DND-41 (cell line): ENCODE measurements at regions not wholly inside any gene's neighbourhood (a gene's known extent, or its start where the extent isn't known, plus 50 kb on each side); places are given as distances from the start of the nearest gene placed in this dataset.

ENCODE experiments used
- ATAC-seq: fragments of 200-7000 bp; cut with Tn5 transposase; 3 replicates; pipeline ENCODE4 v1.9.1; 2021; ENCODE audit warnings: low read depth; ENCODE audit not compliant: insufficient read depth
- DNase-seq: peaks from one replicate; pipeline ENCODE4 v3.0.0-alpha.2; 2020
- H2AFZ ChIP-seq: 2 replicates; pipeline ENCODE4 v1.6.0; 2012; ENCODE audit warnings: low read depth, low read length
- H3K27ac ChIP-seq: 2 replicates; pipeline ENCODE4 v1.5.1; 2012; ENCODE audit warnings: low read length, inconsistent platforms
- H3K27me3 ChIP-seq: fragments of 200-600 bp; sonication (generic); 2 replicates; pipeline ENCODE4 v1.6.0; 2012; ENCODE audit warnings: low read length, mild to moderate bottlenecking, inconsistent platforms; ENCODE audit not compliant: insufficient read depth, poor library complexity
- H3K36me3 ChIP-seq: 2 replicates; pipeline ENCODE4 v1.5.1; 2012; ENCODE audit warnings: low read length, inconsistent platforms; ENCODE audit not compliant: insufficient read depth
- H3K4me1 ChIP-seq: 2 replicates; pipeline ENCODE4 v1.5.1; 2012; ENCODE audit warnings: mild to moderate bottlenecking, low read length; ENCODE audit not compliant: insufficient read depth
- H3K4me2 ChIP-seq: 2 replicates; pipeline ENCODE4 v1.6.0; 2012; ENCODE audit warnings: mild to moderate bottlenecking, moderate library complexity, low read length, inconsistent platforms; ENCODE audit not compliant: insufficient read depth
- H3K4me3 ChIP-seq, 2 experiments: fragments of 200-600 bp in 1 of 2; shearing (Covaris generic) in 1 of 2; 2 replicates each; pipeline ENCODE4 v1.5.1; 2012 to 2016; ENCODE audit warnings: inconsistent platforms in 2 of 2, low read length in 2 of 2, mild to moderate bottlenecking in 2 of 2, low read depth in 1 of 2, moderate library complexity in 1 of 2
- H3K79me2 ChIP-seq: 2 replicates; pipeline ENCODE4 v1.6.0; 2012; ENCODE audit warnings: low read length, inconsistent platforms; ENCODE audit not compliant: insufficient read depth
- H3K9ac ChIP-seq: 2 replicates; pipeline ENCODE4 v1.6.0; 2012; ENCODE audit warnings: low read depth, mild to moderate bottlenecking, inconsistent platforms, low read length, moderate library complexity
- H3K9me3 ChIP-seq: 2 replicates; pipeline ENCODE4 v1.5.1; 2012; ENCODE audit warnings: low read length, moderate library complexity, mild to moderate bottlenecking, inconsistent platforms; ENCODE audit not compliant: insufficient read depth, severe bottlenecking
- H4K20me1 ChIP-seq: 2 replicates; pipeline ENCODE4 v1.6.0; 2012; ENCODE audit warnings: low read length; ENCODE audit not compliant: insufficient read depth
- CTCF ChIP-seq: IDR thresholded peaks from 2 replicates; pipeline ENCODE4 v1.5.1; 2012; ENCODE audit warnings: borderline replicate concordance, low read length, moderate library complexity, mild to moderate bottlenecking; ENCODE audit not compliant: poor library complexity, severe bottlenecking; ENCODE audit errors: extremely low read depth
- EZH2 ChIP-seq: IDR thresholded peaks from 3 replicates; pipeline ENCODE4 v1.6.1; 2012; ENCODE audit warnings: borderline replicate concordance, low read depth, mild to moderate bottlenecking, moderate library complexity, low read length, inconsistent platforms; ENCODE audit not compliant: severe bottlenecking

DNA sequence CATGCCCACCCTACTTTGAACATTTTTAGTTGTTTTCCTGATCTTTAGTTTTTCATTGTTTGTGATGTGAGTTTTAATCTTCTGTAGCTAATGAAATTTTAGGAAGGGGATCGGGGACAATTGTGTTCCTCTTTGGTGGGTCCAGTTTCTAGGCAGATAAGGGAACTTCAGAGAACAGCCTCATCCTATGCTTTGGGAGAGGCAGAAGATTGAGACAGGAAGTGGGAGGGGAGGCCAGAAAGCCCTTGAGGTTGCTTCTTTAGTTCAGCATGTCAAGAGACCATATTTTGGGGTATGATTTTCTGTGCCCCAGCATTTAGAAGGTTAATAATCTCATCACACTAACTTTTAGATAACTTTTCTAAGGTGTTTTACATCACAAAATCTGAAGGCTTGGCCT, 191.0 kb downstream of the TANC2 start:
- Histone ChIP-seq H3K36me3 (no peaks in the 10 kb centered on the region), H3K9ac (no peak overlapping the region), H3K79me2 (no peaks in the 10 kb centered on the region), H3K27me3 (no peaks in the 10 kb centered on the region), H3K9me3 (no peaks in the 10 kb centered on the region), H3K4me2 (no peak overlapping the region), H2AFZ (no peak overlapping the region), H3K4me3 (no peak overlapping the region), H3K4me1 (peaks cover 7% of the 10 kb centered on the region; the same call in 1 of the 2 replicates), H3K27ac (no peak overlapping the region), H4K20me1 (no peaks in the 10 kb centered on the region)
- ATAC-seq: peak; percentile 50; the same call in 1 of the 3 replicates
- TF ChIP-seq CTCF (no peak), EZH2 (no peak)
- peak; percentile 10 for DNase-seq

DNA sequence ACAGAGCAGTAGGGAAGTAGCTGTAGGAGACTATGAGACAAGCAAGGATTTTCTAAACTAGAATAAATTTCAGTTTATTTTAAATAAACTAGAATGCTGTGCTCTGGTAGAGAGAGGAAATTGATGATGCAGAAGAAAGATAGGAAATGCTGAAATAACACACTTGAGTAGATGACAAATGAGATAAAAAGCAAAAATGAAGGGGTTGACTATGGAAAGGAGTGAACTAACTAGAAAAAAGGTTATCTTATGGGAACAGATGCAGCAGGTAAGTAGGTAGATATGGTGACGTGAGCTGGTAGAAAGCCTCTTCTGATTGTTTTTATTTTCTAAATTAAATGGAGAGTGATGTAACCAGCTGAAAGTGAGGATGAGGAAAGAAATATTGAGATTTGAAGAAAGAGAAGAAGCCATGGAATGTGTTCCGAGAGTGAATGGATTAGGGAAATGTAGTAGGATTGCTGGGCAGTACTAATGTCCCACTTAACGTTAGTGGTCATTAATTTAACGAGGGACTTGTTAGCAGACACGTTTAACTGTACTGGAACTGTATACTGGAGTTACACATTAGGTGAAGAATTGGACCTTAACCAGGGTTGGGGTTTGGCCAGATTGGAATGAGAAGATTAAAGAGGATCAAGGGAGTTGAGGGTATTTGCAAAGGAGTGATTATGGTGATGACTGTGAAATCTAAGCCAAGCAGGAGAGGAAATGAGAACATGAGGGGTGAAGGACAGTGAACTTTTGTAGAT, 196.5 kb downstream of the TANC2 start:
- Histone ChIP-seq H4K20me1 (no peaks in the 10 kb centered on the region), H3K36me3 (no peaks in the 10 kb centered on the region), H3K9ac (no peak overlapping the region), H3K4me1 (no peaks in the 10 kb centered on the region), H3K9me3 (no peaks in the 10 kb centered on the region), H3K27me3 (no peaks in the 10 kb centered on the region), H3K27ac (no peak overlapping the region), H2AFZ (no peak overlapping the region), H3K4me3 (no peak overlapping the region), H3K4me2 (no peak overlapping the region), H3K79me2 (no peaks in the 10 kb centered on the region)
- ATAC-seq: no peak
- no peak for TF ChIP-seq EZH2
- no peak for TF ChIP-seq CTCF
- no peak for DNase-seq

- Histone ChIP-seq H3K4me3 (no peak overlapping the region), H3K9me3 (no peaks in the 10 kb centered on the region), H4K20me1 (no peaks in the 10 kb centered on the region), H3K9ac (no peak overlapping the region), H3K4me1 (no peaks in the 10 kb centered on the region), H2AFZ (no peak overlapping the region), H3K4me2 (no peak overlapping the region), H3K36me3 (no peaks in the 10 kb centered on the region), H3K79me2 (no peaks in the 10 kb centered on the region), H3K27ac (no peak overlapping the region), H3K27me3 (no peaks in the 10 kb centered on the region)
- no peak for DNase-seq
- no peak for ATAC-seq
- TF ChIP-seq EZH2 (no peak), CTCF (no peak)
Observed at GRCh38 chr17:63163158-63163520, 197.1 kb downstream of the TANC2 start.
